Activated T-cell treated with anti-CD3 and anti-CD28 coated beads, Interleukin-2, amount 50 U/mL, for 72 hours (primary cell): ENCODE measurements at regions not wholly inside any gene's neighbourhood (a gene's known extent, or its start where the extent isn't known, plus 50 kb on each side); places are given as distances from the start of the nearest gene placed in this dataset.
"Not testable (repeated sequence)": the region's sequence is repeated elsewhere in the genome, so short reads cannot be mapped to it uniquely, and the experiment has no call there.

Source experiments
- ATAC-seq, 2 donors: fragments of 150-1000 bp; cut with Tn5 transposase; replicated peaks in 1 of 2; 2 replicates each; pipeline ENCODE4 v1.10.0; 2021; ENCODE audit warnings: moderate library complexity in 2 of 2, mild to moderate bottlenecking in 1 of 2
- DNase-seq, 2 donors: peaks; one replicate each; pipeline ENCODE4 v3.0.0; 2021 to 2022; ENCODE audit warnings: mixed read lengths in 1 of 2
- H3K27ac Mint-ChIP-seq: one replicate; pipeline ENCODE4 v1.8.0; 2022; ENCODE audit warnings: mild to moderate bottlenecking, moderate library complexity, mixed read lengths
- H3K27me3 Mint-ChIP-seq: one replicate; pipeline ENCODE4 v1.8.0; 2022; ENCODE audit warnings: low read depth, mixed read lengths
- H3K36me3 Mint-ChIP-seq, 2 donors: one replicate each; pipeline ENCODE4 v1.8.0; 2022; ENCODE audit warnings: mixed read lengths in 2 of 2, mild to moderate bottlenecking in 1 of 2; ENCODE audit not compliant: insufficient read depth in 2 of 2
- H3K4me1 Mint-ChIP-seq: one replicate; pipeline ENCODE4 v1.8.0; 2022; ENCODE audit warnings: low read depth, mixed read lengths
- H3K4me3 Mint-ChIP-seq, 2 donors: one replicate each; pipeline ENCODE4 v1.8.0; 2022; ENCODE audit warnings: mild to moderate bottlenecking in 2 of 2, mixed read lengths in 2 of 2, moderate library complexity in 2 of 2
- H3K9me3 Mint-ChIP-seq, 2 donors: one replicate each; pipeline ENCODE4 v1.8.0; 2022; ENCODE audit warnings: mixed read lengths in 2 of 2

DNA sequence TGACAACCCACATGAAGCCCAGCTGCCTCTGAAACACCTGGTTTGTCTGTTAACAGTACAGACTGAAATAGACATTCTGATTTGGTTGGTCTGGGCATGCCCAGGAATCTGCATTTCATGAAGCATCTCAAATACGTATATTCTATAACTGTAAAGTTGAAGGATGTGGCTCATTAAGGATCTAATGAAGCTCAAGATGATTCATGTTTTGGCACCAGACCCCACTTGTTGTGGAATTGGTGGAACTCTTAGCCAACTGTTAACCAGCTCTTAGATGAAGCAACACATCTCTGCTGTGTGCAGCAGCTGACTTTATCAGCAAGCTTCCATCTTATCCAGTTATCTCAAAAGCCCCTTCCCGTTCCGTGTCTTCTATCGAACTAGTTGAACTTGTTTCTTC lies 232.2 kb downstream of the INSC start:
- Mint-ChIP-seq H3K4me3 (no peak overlapping the region), H3K4me1 (no peaks in the 10 kb centered on the region), H3K27me3 (peaks cover 5% of the 10 kb centered on the region), H3K9me3 (no peaks in the 10 kb centered on the region), H3K36me3 (no peaks in the 10 kb centered on the region), H3K27ac (no peak overlapping the region)
- DNase-seq (no peak), ATAC-seq (no peak)

DNA sequence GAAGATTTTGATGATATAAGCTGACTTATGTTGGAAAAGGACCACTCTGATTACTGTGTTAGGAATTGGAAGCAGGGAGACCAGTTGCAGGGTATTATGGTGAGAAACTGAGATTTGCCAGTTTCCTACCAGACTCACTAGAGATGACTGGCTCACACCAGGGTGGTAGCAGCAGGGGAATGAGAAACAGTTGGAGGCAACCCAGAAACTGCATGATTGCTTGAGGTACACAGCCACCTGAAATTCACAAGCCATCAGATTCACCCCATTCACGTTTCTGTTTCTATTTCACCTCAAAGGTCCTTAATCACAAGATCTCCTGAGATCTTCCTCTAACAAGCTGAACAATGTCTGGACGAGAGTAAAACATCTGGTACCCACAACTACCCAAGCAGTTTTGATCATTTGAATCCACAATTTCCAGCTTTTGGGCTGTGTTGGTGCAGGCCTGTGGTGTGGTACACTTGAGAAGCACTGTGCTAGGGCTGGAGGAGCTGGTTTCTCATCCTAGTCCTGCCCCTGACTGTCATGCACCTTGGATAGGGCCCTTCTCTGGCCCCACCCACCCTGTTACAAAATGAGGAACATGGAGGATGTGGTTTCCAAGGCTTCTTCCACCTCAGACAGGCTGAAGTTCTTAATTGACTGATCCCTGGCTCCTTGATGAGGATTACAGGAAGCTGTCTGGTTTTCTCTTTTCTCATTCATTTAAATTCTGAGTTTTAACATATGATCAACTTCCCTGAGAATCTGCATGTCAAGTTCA lies 233.4 kb downstream of the INSC start:
- DNase-seq, result no peak
- H3K27ac Mint-ChIP-seq, result no peak overlapping the region
- no peak for ATAC-seq
- H3K9me3 Mint-ChIP-seq, result no peaks in the 10 kb centered on the region
- H3K4me3 Mint-ChIP-seq, result no peak overlapping the region
- no peaks in the 10 kb centered on the region for H3K4me1 Mint-ChIP-seq
- no peaks in the 10 kb centered on the region for H3K36me3 Mint-ChIP-seq
- H3K27me3 Mint-ChIP-seq, result no peaks in the 10 kb centered on the region

DNA sequence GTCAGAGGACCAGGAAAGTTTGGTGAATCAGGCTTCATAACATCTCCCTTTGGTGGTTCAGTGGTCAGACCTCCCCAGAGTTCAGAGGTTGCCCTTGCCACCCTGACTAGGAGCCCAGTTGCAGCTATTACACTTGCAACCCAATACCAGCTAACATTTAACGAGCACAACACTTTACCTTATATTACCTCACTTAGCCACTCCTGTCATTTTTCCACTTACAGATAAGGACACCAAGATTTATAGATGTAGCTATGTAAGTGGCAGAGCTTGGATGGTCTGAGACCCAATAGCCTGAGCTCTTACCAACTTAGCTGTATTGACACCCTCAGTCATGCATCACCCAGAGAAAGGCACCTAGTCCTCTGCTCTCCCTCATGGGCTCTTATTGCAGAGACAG lies 234.7 kb downstream of the INSC start:
- H3K27me3 Mint-ChIP-seq, result no peaks in the 10 kb centered on the region
- no peak for ATAC-seq
- no peaks in the 10 kb centered on the region for H3K4me1 Mint-ChIP-seq
- H3K36me3 Mint-ChIP-seq, result no peaks in the 10 kb centered on the region
- no peak overlapping the region for H3K27ac Mint-ChIP-seq
- no peaks in the 10 kb centered on the region for H3K9me3 Mint-ChIP-seq
- DNase-seq, result no peak
- H3K4me3 Mint-ChIP-seq, result no peak overlapping the region

DNA sequence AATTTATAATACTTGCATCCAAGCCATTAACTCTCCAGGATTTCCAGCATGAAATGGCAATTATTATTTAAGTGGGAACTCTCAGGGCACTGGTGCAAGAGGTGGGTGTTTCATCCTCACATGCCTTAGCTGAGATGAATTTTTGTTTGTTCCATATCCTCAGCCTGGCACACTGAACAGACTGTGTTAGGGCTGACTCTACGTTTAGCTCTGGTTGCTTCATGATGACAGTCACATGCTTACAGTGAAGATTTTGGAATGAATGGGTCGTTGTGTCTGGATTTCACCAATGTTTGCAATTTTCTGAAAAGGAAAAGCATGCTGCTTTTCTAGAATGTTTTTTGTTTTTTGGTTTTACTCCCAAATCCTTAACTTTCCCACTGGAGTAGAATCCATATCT lies 246.6 kb downstream of the INSC start:
- DNase-seq (no peak), ATAC-seq (no peak)
- Mint-ChIP-seq H3K4me1 (no peaks in the 10 kb centered on the region), H3K27me3 (no peaks in the 10 kb centered on the region), H3K4me3 (no peak overlapping the region), H3K9me3 (no peaks in the 10 kb centered on the region), H3K27ac (no peak overlapping the region), H3K36me3 (no peaks in the 10 kb centered on the region)

DNA sequence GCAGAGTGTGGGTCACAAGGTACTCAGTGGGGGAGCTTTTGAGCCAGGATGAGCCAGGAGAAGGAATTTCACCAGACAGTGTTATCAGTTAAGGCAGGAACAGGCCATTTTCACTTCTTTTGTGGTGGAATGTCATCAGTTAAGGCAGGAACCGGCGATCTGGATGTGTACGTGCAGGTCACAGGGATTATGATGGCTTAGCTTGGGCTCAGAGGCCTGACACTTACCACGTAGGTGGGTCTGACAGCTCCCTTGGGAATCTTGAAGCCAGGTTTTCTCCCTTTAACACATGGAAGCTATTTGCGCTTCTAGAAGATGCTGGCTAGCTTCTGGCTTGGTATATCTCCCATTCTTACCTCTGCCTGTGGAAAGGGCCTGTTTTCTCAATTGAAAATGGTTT lies 250.6 kb downstream of the INSC start:
- ATAC-seq, result not testable (repeated sequence)

DNA sequence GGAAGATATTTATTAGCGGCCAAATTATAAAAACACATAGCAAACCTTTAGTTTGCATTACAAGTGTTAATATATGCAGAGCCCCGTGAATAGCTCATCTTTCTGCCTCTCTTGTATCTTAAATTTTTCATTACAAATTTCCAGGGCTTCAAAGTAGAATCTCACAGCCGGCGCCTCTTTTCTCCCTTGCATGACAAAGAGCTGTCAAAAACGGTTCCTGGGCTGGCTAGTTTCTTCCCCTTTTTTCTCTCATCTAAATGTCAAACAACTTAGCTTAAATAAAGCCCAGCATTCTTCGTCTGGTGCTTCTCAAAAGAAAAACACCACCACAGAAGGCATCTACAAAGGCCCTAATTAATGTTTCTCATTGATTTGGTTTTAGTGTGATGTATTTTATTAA lies 253.0 kb downstream of the INSC start:
- ATAC-seq, result no peak

More for the DNA sequence above, 250.6 kb downstream of the INSC start:
- not testable (repeated sequence) for H3K27me3 Mint-ChIP-seq, H3K9me3 Mint-ChIP-seq, H3K4me3 Mint-ChIP-seq, H3K4me1 Mint-ChIP-seq, H3K36me3 Mint-ChIP-seq, H3K27ac Mint-ChIP-seq, DNase-seq

DNA sequence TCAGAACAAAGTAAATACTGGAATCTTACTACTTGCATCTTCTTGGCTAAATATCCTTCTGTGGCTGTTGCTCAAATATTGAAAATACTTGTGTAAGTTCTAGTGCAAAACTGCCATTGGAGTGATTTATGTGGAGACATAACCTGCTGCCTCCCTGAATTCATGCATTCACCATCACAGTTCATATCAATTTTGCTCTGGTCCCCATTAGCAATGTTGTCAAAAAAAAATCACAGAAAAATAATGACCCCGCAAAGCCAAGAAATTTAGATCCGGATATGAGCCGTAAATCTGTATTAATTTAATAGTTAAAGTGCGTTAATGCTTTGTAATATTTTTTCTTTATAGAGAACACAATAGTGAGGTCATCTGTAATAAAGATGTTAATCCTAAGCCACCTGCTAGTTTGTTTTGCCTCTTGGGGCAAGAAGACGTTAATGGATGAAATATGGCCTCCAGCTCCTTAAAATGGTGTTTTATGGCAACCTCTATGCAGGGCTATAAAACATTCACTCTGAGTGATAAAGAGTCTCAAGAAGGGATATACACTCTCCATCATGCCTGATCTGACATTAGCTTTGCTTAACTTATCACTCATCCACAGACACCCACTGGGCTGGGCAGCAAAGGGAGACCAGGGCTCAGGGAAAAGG lies 255.9 kb downstream of the INSC start:
- DNase-seq (no peak), ATAC-seq (no peak)
- Mint-ChIP-seq H3K36me3 (no peaks in the 10 kb centered on the region), H3K9me3 (peaks cover 1 to 3% of the 10 kb centered on the region in 2 donors), H3K27ac (no peak overlapping the region), H3K4me3 (no peak overlapping the region), H3K4me1 (no peaks in the 10 kb centered on the region), H3K27me3 (no peaks in the 10 kb centered on the region)

More for the DNA sequence above, 253.0 kb downstream of the INSC start:
- no peaks in the 10 kb centered on the region for H3K9me3 Mint-ChIP-seq
- no peaks in the 10 kb centered on the region for H3K4me1 Mint-ChIP-seq
- no peaks in the 10 kb centered on the region for H3K36me3 Mint-ChIP-seq
- DNase-seq, result no peak
- H3K4me3 Mint-ChIP-seq, result no peak overlapping the region
- H3K27me3 Mint-ChIP-seq, result no peaks in the 10 kb centered on the region
- no peak overlapping the region for H3K27ac Mint-ChIP-seq

DNA sequence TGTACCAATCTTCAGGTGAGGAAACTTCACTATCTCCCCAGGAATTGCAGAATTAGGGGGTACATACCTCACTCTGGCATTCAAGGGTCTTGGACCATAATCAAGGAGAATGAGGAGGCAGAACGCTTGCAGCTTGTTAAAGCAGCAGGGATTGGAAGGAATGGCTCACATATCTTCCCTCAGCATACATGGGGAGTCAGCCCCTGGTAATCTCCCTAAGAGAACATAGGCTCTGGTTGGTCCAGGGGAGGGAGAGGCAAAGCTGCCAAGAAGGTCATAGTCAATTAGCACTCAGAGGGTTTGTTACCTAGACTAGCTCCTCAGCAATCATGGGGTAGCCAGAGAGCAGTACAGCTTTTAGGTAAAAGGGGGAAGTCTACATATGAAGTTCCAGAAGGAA lies 256.8 kb downstream of the INSC start:
- ATAC-seq, result no peak
- H3K27me3 Mint-ChIP-seq, result no peaks in the 10 kb centered on the region
- H3K36me3 Mint-ChIP-seq, result no peaks in the 10 kb centered on the region
- H3K27ac Mint-ChIP-seq, result no peak overlapping the region
- H3K4me3 Mint-ChIP-seq, result no peak overlapping the region
- H3K9me3 Mint-ChIP-seq, result peaks cover 2 to 4% of the 10 kb centered on the region in 2 donors
- DNase-seq, result no peak
- H3K4me1 Mint-ChIP-seq, result no peaks in the 10 kb centered on the region

DNA sequence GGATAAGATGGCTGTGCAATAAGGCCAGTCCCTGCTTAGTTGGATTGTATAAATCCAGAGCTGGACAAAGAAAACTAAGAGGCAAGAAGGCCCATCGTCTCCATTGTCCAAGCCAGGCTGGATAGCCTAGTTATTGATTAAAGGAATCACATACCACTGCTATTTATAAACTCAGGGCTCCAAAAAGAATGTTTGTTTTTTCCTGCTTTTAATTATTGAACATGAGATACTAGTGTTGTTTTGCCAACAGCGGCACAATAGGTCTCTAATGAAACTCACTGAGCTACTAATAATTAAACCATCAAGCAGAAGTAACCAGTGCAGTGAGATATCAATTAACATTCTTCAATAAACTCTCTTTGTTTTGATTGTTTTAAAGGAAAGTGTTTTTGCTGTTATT lies 259.7 kb downstream of the INSC start:
- H3K36me3 Mint-ChIP-seq, result no peaks in the 10 kb centered on the region
- no peak overlapping the region for H3K27ac Mint-ChIP-seq
- no peak for DNase-seq
- H3K9me3 Mint-ChIP-seq, result peaks cover 2 to 6% of the 10 kb centered on the region in 2 donors
- H3K4me1 Mint-ChIP-seq, result no peaks in the 10 kb centered on the region
- no peaks in the 10 kb centered on the region for H3K27me3 Mint-ChIP-seq
- H3K4me3 Mint-ChIP-seq, result no peak overlapping the region
- ATAC-seq, result no peak

DNA sequence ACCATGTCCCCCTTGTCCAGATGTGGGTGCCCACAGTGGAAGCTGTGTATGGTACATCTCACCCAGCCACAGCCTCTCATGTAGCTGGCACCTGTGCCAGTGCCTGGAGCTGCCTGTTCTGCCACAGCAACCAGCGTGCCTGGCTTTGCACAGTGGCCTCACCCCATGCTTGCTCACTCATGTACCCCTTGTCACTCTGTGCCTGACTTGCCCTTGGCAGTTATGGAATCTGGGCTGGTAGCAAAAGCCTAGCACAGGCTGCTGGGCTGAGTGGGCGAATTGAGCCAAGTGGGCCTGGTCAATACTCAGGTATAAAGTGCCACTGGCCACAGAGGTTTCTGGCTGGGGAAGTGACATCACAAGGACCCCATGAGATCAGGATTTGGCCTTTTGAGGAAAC lies 264.2 kb downstream of the INSC start:
- no peaks in the 10 kb centered on the region for H3K27me3 Mint-ChIP-seq
- ATAC-seq, result no peak
- no peaks in the 10 kb centered on the region for H3K4me1 Mint-ChIP-seq
- H3K36me3 Mint-ChIP-seq, result no peaks in the 10 kb centered on the region
- no peak for DNase-seq
- peaks cover 2 to 6% of the 10 kb centered on the region in 2 donors for H3K9me3 Mint-ChIP-seq
- no peak overlapping the region for H3K4me3 Mint-ChIP-seq
- H3K27ac Mint-ChIP-seq, result no peak overlapping the region

DNA sequence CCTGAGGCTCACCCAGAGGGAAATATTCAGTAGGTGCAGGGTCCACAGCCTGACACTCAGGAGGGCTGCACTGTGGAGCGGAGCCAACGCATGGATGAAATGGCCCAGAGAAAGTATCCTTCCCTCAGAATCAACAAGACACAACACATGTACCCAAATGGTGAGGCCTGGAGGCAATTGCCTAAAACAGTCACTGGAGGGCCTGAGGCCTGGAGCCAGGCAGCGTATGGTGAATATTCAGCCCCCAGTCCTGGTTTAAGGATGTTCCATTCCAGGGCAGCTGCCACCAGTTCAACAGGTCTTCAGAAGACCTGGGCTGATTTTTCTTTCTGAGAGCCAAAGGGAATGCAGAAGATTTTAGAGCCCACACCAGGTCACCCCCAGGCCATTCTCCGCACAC lies 264.8 kb downstream of the INSC start:
- Mint-ChIP-seq H3K4me1 (no peaks in the 10 kb centered on the region), H3K36me3 (no peaks in the 10 kb centered on the region), H3K4me3 (no peak overlapping the region), H3K9me3 (peaks cover 2 to 6% of the 10 kb centered on the region in 2 donors), H3K27ac (no peak overlapping the region), H3K27me3 (no peaks in the 10 kb centered on the region)
- ATAC-seq, result no peak
- DNase-seq, result no peak

DNA sequence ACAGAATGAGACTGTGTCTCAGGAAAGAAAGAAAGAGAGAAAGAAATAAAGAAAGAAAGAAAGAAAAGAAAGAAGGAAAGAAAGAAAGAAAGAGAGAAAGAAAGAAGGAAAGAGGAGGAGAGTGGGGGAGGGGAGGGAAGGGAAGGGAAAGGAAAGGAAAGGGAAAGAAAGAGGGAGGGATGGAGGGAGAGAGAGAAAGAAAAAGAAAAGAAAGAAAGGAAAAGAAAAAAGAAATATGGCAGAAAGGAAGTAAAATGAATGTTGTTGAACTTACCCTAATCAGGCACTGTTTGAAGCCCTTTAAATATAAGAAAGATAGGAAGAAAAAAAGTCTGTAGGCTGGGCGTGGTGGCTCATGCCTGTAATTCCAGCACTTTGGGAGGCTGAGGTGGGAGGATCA lies 276.1 kb downstream of the INSC start:
- H3K36me3 Mint-ChIP-seq, result peaks cover 0 to 2% of the 10 kb centered on the region in 2 donors
- no peak overlapping the region for H3K4me3 Mint-ChIP-seq
- no peak for DNase-seq
- H3K27me3 Mint-ChIP-seq, result no peaks in the 10 kb centered on the region
- no peaks in the 10 kb centered on the region for H3K4me1 Mint-ChIP-seq
- ATAC-seq, result no peak
- peaks cover 1 to 2% of the 10 kb centered on the region in 2 donors for H3K9me3 Mint-ChIP-seq
- no peak overlapping the region for H3K27ac Mint-ChIP-seq

DNA sequence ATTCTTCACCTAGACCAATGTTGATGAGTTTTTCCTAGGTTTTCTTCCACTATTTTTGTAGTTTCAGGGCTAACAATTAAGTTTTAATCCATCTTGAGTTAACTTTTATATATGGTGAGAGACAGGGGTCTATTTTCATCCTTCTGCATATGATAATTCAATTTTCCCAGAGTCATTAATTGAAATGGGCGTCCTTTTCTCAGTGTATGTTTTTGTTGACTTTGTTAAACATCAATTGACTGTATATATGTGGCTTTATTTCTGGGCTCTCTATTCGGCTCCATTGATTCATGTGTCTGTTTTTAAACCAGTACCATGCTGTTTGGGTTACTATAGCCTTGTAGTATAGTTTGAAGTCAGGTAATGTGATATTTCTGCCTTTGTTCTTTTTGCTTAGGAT lies 282.1 kb downstream of the INSC start:
- Mint-ChIP-seq H3K27me3 (no peaks in the 10 kb centered on the region), H3K4me1 (no peaks in the 10 kb centered on the region), H3K36me3 (peaks cover 0 to 3% of the 10 kb centered on the region in 2 donors), H3K9me3 (peaks cover 4% of the 10 kb centered on the region in 2 donors), H3K27ac (no peak overlapping the region), H3K4me3 (no peak overlapping the region)
- ATAC-seq (no peak), DNase-seq (no peak)

DNA sequence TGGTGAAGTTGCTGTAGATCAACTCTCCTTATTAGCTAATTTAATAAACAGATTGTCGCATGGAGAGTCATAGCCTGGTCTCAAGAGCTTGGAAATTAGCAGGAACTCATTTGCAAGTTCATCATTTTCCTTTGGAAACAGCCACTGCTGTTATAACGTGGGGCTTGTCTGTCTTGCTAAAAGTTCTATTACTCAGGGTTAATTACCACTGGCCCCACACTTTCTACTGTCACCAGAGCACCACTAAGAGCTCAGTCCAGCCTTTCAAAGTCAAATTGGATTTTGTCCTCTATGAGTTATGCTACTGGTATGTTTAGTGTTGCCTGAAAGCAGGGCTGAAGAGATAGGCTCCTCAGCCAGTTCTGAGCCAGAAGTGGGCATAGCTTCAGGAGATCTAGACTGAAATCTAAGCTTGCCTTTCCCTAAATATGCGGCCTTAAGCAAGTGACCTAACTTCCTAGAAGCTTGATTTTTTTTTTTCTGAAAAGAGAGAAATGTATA lies 292.2 kb downstream of the INSC start:
- DNase-seq (no peak), ATAC-seq (no peak)
- Mint-ChIP-seq H3K36me3 (no peaks in the 10 kb centered on the region), H3K27ac (no peak overlapping the region), H3K4me3 (no peak overlapping the region), H3K27me3 (no peaks in the 10 kb centered on the region), H3K9me3 (peaks cover 4 to 6% of the 10 kb centered on the region in 2 donors), H3K4me1 (no peaks in the 10 kb centered on the region)
